ENCODE measurements at regions not wholly inside any gene's neighbourhood (a gene's known extent, or its start where the extent isn't known, plus 50 kb on each side); places are given as distances from the start of the nearest gene placed in this dataset.

GRCh38 chr16:6103561-6103960, 1006.0 kb upstream of the EEF2KMT start:
- DNase-seq = no peak

GRCh38 chr16:6099102-6099501, 1001.5 kb upstream of the EEF2KMT start:
- no peak for DNase-seq

- no peak for DNase-seq
These were observed 999.5 kb upstream of the EEF2KMT start for GRCh38 chr16:6096931-6097670.

- no peak for DNase-seq
These were observed 997.8 kb upstream of the EEF2KMT start for GRCh38 chr16:6095414-6095813.

GRCh38 chr16:6091021-6091420, 993.4 kb upstream of the EEF2KMT start:
- DNase-seq = no peak

GRCh38 chr16:6081320-6081976, 983.9 kb upstream of the EEF2KMT start:
- DNase-seq = peak; percentile 15

- no peak for DNase-seq
These were observed 979.0 kb upstream of the EEF2KMT start for GRCh38 chr16:6076631-6077030.

- DNase-seq = no peak
These were observed 970.5 kb upstream of the EEF2KMT start for GRCh38 chr16:6068063-6068462.

- DNase-seq = no peak
These were observed 969.1 kb upstream of the EEF2KMT start for GRCh38 chr16:6066652-6067051.

- no peak for DNase-seq
These were observed 965.9 kb upstream of the EEF2KMT start for GRCh38 chr16:6063526-6063925.

GRCh38 chr16:6059671-6060070, 962.1 kb upstream of the EEF2KMT start:
- DNase-seq = no peak

- no peak for DNase-seq
These were observed 960.2 kb upstream of the EEF2KMT start for GRCh38 chr16:6057821-6058220.

- DNase-seq = no peak
These were observed 950.4 kb upstream of the EEF2KMT start for GRCh38 chr16:6048017-6048416.

- DNase-seq = no peak
These were observed 949.7 kb upstream of the EEF2KMT start for GRCh38 chr16:6047325-6047724.

- no peak for DNase-seq
These were observed 941.5 kb upstream of the EEF2KMT start for GRCh38 chr16:6038941-6039645.

GRCh38 chr16:6035161-6035560, 937.6 kb upstream of the EEF2KMT start:
- no peak for DNase-seq

- no peak for DNase-seq
These were observed 936.9 kb upstream of the EEF2KMT start for GRCh38 chr16:6034511-6034910.

GRCh38 chr16:6032438-6032837, 934.8 kb upstream of the EEF2KMT start:
- no peak for DNase-seq

- DNase-seq = no peak
These were observed 934.0 kb upstream of the EEF2KMT start for GRCh38 chr16:6031567-6031966.

- no peak for DNase-seq
These were observed 933.5 kb upstream of the EEF2KMT start for GRCh38 chr16:6031102-6031501.

GRCh38 chr16:6027733-6028132, 930.1 kb upstream of the EEF2KMT start:
- DNase-seq = no peak

- DNase-seq = no peak
These were observed 925.9 kb upstream of the EEF2KMT start for GRCh38 chr16:6023449-6023848.

- no peak for DNase-seq
These were observed 923.8 kb upstream of the EEF2KMT start for GRCh38 chr16:6021276-6021943.

Data from DMS53 (cell line).